NCI-H748 treated with DMSO at 0.1 percent for 48 hours (cell line): ENCODE measurements at regions not wholly inside any gene's neighbourhood (a gene's known extent, or its start where the extent isn't known, plus 50 kb on each side); places are given as distances from the start of the nearest gene placed in this dataset.

ENCODE experiments used
- DNase-seq: peaks from one replicate; lab custom pipeline; 2025; lab: John Stamatoyannopoulos, UW

- DNase-seq = no peak
Observed at GRCh38 chr3:89762405-89762804, 655.0 kb downstream of the EPHA3 start.

- DNase-seq = no peak
Observed at GRCh38 chr3:89783341-89783927, 676.0 kb downstream of the EPHA3 start.

GRCh38 chr3:89787485-89787884 is 680.1 kb downstream of the EPHA3 start:
- no peak for DNase-seq

- DNase-seq = no peak
Observed at GRCh38 chr3:89787979-89788378, 680.6 kb downstream of the EPHA3 start.

DNA sequence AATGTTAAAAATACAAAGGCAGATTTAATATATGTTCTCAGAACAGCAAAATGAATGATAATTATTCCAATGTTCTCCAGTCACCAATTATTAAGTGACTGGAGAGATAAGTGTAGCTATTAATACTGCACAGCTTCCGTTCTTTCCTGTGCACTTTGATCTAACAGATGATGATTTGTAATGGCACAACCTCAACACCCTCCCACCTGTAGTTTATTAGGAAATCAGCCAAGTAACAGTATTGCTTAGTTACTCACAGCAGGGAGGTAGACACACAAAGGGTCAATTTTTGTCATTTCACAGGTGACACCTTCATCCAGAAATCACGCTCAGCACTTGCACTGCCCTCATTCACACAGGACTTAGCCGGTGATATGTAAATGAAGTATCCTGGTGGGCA is 688.1 kb downstream of the EPHA3 start:
- peak; percentile 81 for DNase-seq

DNA sequence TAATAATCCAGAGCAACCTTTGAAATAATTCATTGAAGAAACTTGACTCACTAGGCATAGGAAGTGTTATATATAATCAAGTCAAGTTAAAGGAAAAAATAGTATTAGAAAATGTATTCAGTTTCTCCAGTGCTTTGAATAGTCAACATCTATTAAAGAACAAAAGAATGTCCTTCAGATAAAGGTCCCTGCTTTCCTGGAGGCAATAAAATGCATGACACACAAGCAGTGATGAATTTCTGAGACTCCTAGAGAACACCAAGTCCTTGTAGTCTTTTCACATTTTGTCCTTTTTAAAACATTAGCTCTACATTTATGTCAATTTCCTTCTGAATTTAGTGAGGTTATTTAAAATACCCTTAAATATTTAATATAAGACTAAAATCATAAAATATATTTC is 695.5 kb downstream of the EPHA3 start:
- no peak for DNase-seq

- DNase-seq = no peak
Observed at GRCh38 chr3:89803711-89804110, 696.3 kb downstream of the EPHA3 start.

DNA sequence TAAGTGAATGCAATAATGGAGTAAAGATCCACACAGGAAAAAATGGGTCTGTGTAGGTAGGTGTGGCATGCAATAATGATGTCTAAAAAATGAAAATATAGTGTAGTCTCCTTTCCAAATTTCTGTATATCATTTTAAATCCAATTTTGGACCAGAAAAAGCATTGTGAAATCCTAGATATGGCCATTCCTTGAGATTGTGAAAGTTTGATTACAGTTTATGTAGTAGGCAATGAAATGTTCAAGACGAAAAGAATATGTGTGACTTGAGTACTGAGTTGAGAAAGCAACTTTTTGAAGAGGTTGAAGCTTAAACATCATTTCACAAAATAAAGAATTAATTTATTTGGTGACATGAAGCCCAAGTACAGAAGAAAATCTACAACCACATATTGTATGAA is 698.7 kb downstream of the EPHA3 start:
- DNase-seq = no peak

GRCh38 chr3:89808680-89809197 is 701.3 kb downstream of the EPHA3 start:
- no peak for DNase-seq

GRCh38 chr3:89813500-89813899 is 706.1 kb downstream of the EPHA3 start:
- no peak for DNase-seq

DNA sequence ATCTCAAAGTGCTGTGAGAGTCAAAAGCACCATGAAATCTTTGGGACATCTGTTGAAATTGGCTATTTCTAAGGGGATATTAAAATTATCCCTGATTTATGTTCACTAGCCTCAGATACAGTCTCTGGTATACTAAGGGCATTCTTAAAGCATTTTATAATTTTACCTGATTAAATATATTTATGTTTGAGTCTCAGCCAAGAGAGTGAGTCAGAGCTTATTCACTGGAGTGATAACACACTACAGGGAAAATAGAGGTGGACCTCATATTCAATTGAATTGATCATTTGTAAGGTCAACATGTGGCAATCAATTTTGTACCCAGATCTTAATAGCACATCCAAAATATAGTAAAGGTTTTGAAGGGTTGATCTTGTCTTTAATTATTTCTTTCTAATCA is 733.6 kb downstream of the EPHA3 start:
- no peak for DNase-seq

- DNase-seq = peak; percentile 35
Observed at GRCh38 chr3:89845053-89845452, 737.6 kb downstream of the EPHA3 start.

GRCh38 chr3:89847955-89848354 is 740.5 kb downstream of the EPHA3 start:
- DNase-seq = no peak

GRCh38 chr3:89851974-89852621 is 744.7 kb downstream of the EPHA3 start:
- peak; percentile 93 for DNase-seq

DNA sequence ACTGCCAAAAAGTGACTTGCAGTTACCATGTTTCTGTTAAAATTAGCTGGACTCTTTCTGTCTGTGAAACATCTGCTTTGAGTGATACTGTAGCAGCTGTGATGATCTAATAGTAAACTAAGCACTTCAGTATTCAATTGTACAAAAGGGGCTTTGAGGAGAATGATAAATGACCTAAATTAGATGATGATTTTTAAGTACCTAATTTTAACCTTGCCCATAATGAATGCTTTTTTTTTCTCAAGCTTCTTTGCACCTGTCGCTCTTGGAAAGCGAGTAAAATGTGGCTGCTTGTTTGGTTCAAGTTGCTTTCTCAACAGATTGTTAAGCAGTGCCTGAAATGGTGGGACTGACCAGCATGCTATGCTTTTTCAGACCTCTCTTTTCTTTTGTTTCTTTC is 752.3 kb downstream of the EPHA3 start:
- peak; percentile 93 for DNase-seq

- no peak for DNase-seq
Observed at GRCh38 chr3:89867286-89867685, 759.9 kb downstream of the EPHA3 start.

DNA sequence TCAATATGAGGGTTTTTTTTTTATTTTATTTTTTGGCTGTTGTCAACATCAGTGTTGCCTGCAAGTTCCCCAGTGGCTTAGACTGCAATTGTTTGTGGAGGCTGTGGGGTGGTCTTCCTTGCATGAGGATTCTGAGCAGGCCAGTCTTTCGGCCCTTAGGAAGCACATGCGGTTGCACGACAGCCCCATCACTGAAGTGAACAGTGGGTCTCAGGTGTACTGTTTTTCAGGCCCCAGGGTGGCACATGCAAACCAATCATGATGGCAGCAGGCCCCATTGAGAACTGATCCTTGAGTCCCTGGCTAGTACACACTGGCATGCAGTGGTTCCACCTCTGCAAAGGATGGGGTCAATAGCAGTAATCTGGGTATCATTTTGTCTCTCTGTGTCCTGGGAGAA is 768.7 kb downstream of the EPHA3 start:
- no peak for DNase-seq

DNA sequence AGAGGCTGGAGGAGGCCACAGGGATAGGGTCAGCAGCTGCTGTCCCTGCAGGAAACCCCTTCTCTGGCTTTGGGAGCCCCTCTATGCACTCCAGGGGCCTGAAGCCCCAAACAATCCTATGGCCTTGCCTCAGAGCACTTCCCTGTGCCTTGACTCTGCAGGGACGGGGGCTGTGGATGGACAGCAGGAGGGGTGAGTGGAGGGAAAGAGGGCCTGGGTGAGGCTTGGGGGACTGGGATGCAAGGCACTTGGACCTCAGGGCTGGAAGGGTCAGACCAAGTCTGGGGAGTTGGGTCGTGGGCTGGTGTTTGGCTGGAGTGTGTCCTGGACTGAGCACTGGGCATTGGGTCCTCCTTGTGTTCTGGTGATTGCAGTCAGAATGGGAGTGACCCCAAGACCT is 769.8 kb downstream of the EPHA3 start:
- no peak for DNase-seq

GRCh38 chr3:89889386-89889785 is 782.0 kb downstream of the EPHA3 start:
- no peak for DNase-seq

- peak; percentile 80 for DNase-seq
Observed at GRCh38 chr3:89908711-89909213, 801.3 kb downstream of the EPHA3 start.

- no peak for DNase-seq
Observed at GRCh38 chr3:89912031-89912430, 804.6 kb downstream of the EPHA3 start.

- DNase-seq = no peak
Observed at GRCh38 chr3:89923921-89924610, 816.6 kb downstream of the EPHA3 start.

DNA sequence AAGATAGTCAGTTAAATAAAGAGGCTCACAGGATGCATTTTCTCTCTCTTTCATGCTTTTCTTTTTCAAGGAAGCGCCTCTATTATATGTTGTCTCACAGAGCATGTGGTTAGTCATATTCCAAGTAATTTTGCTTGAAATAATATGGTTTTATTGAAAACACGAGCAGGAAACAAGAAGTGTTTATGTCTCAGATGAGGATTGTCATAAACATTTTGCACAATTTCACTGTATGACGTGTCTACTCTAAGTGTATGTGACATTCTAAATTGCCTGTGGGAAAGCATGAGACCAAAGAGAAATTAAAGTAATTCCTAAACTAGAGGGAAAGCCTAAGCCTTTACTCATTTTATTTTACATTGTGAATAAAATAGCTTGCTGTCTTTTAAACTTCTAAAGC is 818.6 kb downstream of the EPHA3 start:
- no peak for DNase-seq
